Ascending aorta (tissue), 2 donors: ENCODE measurements at regions not wholly inside any gene's neighbourhood (a gene's known extent, or its start where the extent isn't known, plus 50 kb on each side); places are given as distances from the start of the nearest gene placed in this dataset.

Experiments used
- DNase-seq, 2 donors: peaks; one replicate each; pipeline ENCODE4 v3.0.0-alpha.2; 2019; ENCODE audit warnings: low spot score in 2 of 2
- H3K27ac ChIP-seq, 2 donors: fragments of 200-600 bp; sonication (generic); one replicate each; pipeline ENCODE4 v1.5.1; 2016 to 2017; ENCODE audit warnings: mild to moderate bottlenecking in 1 of 2
- H3K27me3 ChIP-seq: fragments of 200-600 bp; sonication (generic); one replicate; pipeline ENCODE4 v1.5.1; 2017
- H3K36me3 ChIP-seq, 2 donors: fragments of 200-600 bp; sonication (generic); one replicate each; pipeline ENCODE4 v1.5.1; 2016
- H3K4me1 ChIP-seq, 2 donors: fragments of 200-600 bp; sonication (generic); one replicate each; pipeline ENCODE4 v1.5.1; 2016 to 2017; ENCODE audit warnings: mild to moderate bottlenecking in 1 of 2
- H3K4me3 ChIP-seq, 2 donors: fragments of 200-600 bp; sonication (generic); one replicate each; pipeline ENCODE4 v1.5.1; 2016 to 2017; ENCODE audit warnings: mild to moderate bottlenecking in 1 of 2
- H3K9me3 ChIP-seq, 2 donors: fragments of 200-600 bp; sonication (generic); one replicate each; pipeline ENCODE4 v1.5.1; 2016
- CTCF ChIP-seq, 3 experiments: fragments of 200-600 bp in 2 of 3; fragments of 450-650 bp in 1 of 3; sonication (generic) in 2 of 3; IDR thresholded peaks; one replicate each; pipeline ENCODE4 v1.5.1; 2016 to 2019; ENCODE audit warnings: antibody characterized with exemption in 3 of 3, mild to moderate bottlenecking in 1 of 3, moderate library complexity in 1 of 3
- intact Hi-C: fragments of 100-400 bp; cut with DNase I; formaldehyde crosslinking; loops from one replicate; pipeline ENCODE4 v1.15.1; 2023

- intact Hi-C loops: no loop called here
- H3K9me3 ChIP-seq: no peaks in the 10 kb centered on the region
- TF ChIP-seq CTCF (IDR thresholded peaks at IDR 0.05): no peak
- no peak overlapping the region for H3K27ac ChIP-seq
- H3K4me3 ChIP-seq: no peak overlapping the region
- H3K4me1 ChIP-seq: no peaks in the 10 kb centered on the region
- no peak for DNase-seq
- no peaks in the 10 kb centered on the region for H3K27me3 ChIP-seq
- no peaks in the 10 kb centered on the region for H3K36me3 ChIP-seq
These were observed 199.7 kb upstream of the ADGRL2 start for GRCh38 chr1:81600878-81601622.

GRCh38 chr1:81600363-81600762 is 200.4 kb upstream of the ADGRL2 start:
- DNase-seq: no peak
- Histone ChIP-seq H3K4me1 (no peaks in the 10 kb centered on the region), H3K27ac (no peak overlapping the region), H3K9me3 (no peaks in the 10 kb centered on the region), H3K36me3 (no peaks in the 10 kb centered on the region), H3K4me3 (no peak overlapping the region), H3K27me3 (no peaks in the 10 kb centered on the region)
- intact Hi-C loops: no loop called here
- no peak for TF ChIP-seq CTCF (IDR thresholded peaks at IDR 0.05)

- intact Hi-C loops: no loop called here
- no peaks in the 10 kb centered on the region for H3K36me3 ChIP-seq
- no peak for TF ChIP-seq CTCF (IDR thresholded peaks at IDR 0.05)
- no peak for DNase-seq
- H3K27ac ChIP-seq: no peak overlapping the region
- H3K4me3 ChIP-seq: no peak overlapping the region
- H3K9me3 ChIP-seq: no peaks in the 10 kb centered on the region
- H3K4me1 ChIP-seq: no peaks in the 10 kb centered on the region
- no peaks in the 10 kb centered on the region for H3K27me3 ChIP-seq
These were observed 202.1 kb upstream of the ADGRL2 start for GRCh38 chr1:81598623-81599022.

- no peak overlapping the region for H3K4me3 ChIP-seq
- TF ChIP-seq CTCF (IDR thresholded peaks at IDR 0.05): no peak
- no peak for DNase-seq
- no peaks in the 10 kb centered on the region for H3K27me3 ChIP-seq
- no peaks in the 10 kb centered on the region for H3K36me3 ChIP-seq
- intact Hi-C loops: no loop called here
- no peak overlapping the region for H3K27ac ChIP-seq
- H3K4me1 ChIP-seq: no peaks in the 10 kb centered on the region
- no peaks in the 10 kb centered on the region for H3K9me3 ChIP-seq
These were observed 202.9 kb upstream of the ADGRL2 start for GRCh38 chr1:81597720-81598426.

GRCh38 chr1:81596341-81596740 is 204.4 kb upstream of the ADGRL2 start:
- no peaks in the 10 kb centered on the region for H3K9me3 ChIP-seq
- no peak for DNase-seq
- no peak for TF ChIP-seq CTCF (IDR thresholded peaks at IDR 0.05)
- H3K27ac ChIP-seq: no peak overlapping the region
- H3K27me3 ChIP-seq: no peaks in the 10 kb centered on the region
- no peaks in the 10 kb centered on the region for H3K4me1 ChIP-seq
- no peak overlapping the region for H3K4me3 ChIP-seq
- no peaks in the 10 kb centered on the region for H3K36me3 ChIP-seq
- intact Hi-C loops: no loop called here
